ENCODE measurements at regions not wholly inside any gene's neighbourhood (a gene's known extent, or its start where the extent isn't known, plus 50 kb on each side); places are given as distances from the start of the nearest gene placed in this dataset.

DNA sequence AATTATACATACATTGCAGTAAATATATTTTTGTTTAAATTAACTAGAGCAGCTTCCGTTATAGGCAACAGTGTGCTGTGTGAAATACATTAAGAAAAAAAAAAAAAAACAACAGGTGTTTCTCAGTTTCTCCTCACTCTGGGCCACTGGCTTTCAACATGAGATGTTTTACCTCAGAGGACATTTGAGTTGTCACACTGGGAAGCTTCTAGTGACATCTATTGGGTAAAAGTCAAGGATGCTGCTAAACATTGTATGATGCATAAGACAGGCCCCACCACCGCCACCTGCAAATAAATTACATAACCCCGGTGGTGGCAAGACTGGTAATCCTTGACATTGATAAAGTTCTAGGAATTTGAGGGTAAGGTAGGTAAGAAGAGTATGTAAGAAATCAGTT, 1512.2 kb downstream of the C4orf33 start:
- Histone ChIP-seq H4K20me1 (ENCODE audit: insufficient read depth, low read length) (no peaks in the 10 kb centered on the region), H3K79me2 (ENCODE audit: low read length) (no peaks in the 10 kb centered on the region), H3K4me2 (ENCODE audit: low read length) (no peak overlapping the region), H3K4me1 (ENCODE audit: low read length) (no peaks in the 10 kb centered on the region), H2AFZ (ENCODE audit: low read depth, low read length) (no peak overlapping the region), H3K9me3 (ENCODE audit: insufficient read depth, low read length) (no peaks in the 10 kb centered on the region), H3K36me3 (replicated peaks; ENCODE audit: low read depth, low read length) (no peaks in the 10 kb centered on the region), H3K27me3 (ENCODE audit: low read depth, low read length) (no peaks in the 10 kb centered on the region), H3K27ac (ENCODE audit: low read length) (no peak overlapping the region), H3K9ac (ENCODE audit: low read length) (no peak overlapping the region), H3K4me3 (ENCODE audit: low read length) (no peak overlapping the region)
- no peak for TF ChIP-seq EZH2phosphoT487 (IDR thresholded peaks at IDR 0.05; ENCODE audit: low read depth)
- TF ChIP-seq, protein P1, sequence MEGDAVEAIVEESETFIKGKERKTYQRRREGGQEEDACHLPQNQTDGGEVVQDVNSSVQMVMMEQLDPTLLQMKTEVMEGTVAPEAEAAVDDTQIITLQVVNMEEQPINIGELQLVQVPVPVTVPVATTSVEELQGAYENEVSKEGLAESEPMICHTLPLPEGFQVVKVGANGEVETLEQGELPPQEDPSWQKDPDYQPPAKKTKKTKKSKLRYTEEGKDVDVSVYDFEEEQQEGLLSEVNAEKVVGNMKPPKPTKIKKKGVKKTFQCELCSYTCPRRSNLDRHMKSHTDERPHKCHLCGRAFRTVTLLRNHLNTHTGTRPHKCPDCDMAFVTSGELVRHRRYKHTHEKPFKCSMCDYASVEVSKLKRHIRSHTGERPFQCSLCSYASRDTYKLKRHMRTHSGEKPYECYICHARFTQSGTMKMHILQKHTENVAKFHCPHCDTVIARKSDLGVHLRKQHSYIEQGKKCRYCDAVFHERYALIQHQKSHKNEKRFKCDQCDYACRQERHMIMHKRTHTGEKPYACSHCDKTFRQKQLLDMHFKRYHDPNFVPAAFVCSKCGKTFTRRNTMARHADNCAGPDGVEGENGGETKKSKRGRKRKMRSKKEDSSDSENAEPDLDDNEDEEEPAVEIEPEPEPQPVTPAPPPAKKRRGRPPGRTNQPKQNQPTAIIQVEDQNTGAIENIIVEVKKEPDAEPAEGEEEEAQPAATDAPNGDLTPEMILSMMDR (IDR thresholded peaks at IDR 0.05; ENCODE audit: low read depth, low read length), result peak; percentile 24

DNA sequence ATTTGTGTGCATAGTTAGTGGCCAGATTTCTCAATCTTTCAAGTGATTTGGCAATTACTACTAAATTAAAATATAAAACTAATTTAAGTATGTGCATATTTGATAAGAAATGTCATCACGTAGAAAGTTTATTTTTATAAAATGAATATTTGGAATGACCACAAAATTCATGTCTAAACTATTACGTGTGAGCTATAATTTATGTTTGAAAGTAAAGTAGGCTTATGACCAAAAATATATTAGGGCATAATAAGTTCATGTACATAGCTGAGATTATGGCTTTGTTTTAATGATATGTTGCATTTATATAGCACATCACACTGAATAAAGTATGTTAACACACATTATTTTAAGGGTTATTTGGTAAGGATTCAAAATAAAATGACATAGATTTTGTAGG, 1532.6 kb downstream of the C4orf33 start:
- TF ChIP-seq, protein P1 (IDR thresholded peaks at IDR 0.05; ENCODE audit: low read depth, low read length), result no peak
- TF ChIP-seq EZH2phosphoT487 (IDR thresholded peaks at IDR 0.05; ENCODE audit: low read depth), result no peak
- H4K20me1 ChIP-seq (ENCODE audit: insufficient read depth, low read length), result no peaks in the 10 kb centered on the region
- H3K9me3 ChIP-seq (ENCODE audit: insufficient read depth, low read length), result no peaks in the 10 kb centered on the region

DNA sequence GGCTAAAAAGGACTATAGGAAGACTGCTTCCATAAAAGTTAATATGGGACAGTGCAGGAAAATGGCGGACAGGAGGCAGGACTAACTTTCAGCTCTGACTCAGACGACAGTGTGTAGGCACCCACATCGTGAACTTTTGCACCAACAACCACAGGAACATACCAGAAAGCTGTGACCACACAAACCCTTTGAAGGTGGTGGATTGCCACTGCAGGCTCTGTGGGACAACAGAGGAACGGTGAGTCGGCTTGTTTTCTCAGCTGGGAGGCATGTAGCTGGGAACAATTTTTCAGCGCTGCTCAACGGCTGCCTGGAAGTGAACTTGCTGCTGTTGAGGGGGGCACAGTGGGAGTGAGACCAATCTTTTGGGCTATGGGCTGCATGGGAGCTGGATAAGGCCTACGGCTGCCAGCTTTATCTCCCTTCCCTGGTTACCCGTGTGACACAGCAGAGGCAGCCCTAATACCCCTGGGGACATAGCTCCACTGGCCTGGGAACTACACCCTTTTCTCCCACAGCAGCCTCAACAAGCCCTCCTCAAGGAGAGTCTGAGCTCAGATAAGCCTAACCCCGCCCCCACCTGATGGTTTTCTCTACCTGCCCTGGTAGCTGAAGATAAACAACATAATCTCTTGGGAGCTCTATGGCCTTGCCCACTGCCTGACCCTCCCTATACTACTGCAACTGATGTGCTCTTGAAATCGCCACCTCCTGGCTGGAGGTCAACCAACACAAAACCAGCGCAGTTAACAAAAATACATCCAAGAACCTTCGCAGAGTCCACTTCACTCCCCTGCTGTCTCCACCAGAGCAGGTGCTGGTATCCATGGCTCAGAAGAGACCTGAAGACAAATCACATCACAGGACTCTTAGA, 1537.0 kb downstream of the C4orf33 start:
- H3K4me3 ChIP-seq (ENCODE audit: low read length), result no peak overlapping the region
- H3K4me2 ChIP-seq (ENCODE audit: low read length), result no peak overlapping the region
- H3K79me2 ChIP-seq (ENCODE audit: low read length), result no peaks in the 10 kb centered on the region
- no peaks in the 10 kb centered on the region for H3K9me3 ChIP-seq (ENCODE audit: insufficient read depth, low read length)
- H3K36me3 ChIP-seq (replicated peaks; ENCODE audit: low read depth, low read length), result no peaks in the 10 kb centered on the region
- H3K4me1 ChIP-seq (ENCODE audit: low read length), result no peaks in the 10 kb centered on the region
- H2AFZ ChIP-seq (ENCODE audit: low read depth, low read length), result no peak overlapping the region
- H4K20me1 ChIP-seq (ENCODE audit: insufficient read depth, low read length), result no peaks in the 10 kb centered on the region
- H3K9ac ChIP-seq (ENCODE audit: low read length), result no peak overlapping the region
- H3K27ac ChIP-seq (ENCODE audit: low read length), result no peak overlapping the region
- no peaks in the 10 kb centered on the region for H3K27me3 ChIP-seq (ENCODE audit: low read depth, low read length)
- TF ChIP-seq, protein P1 (IDR thresholded peaks at IDR 0.05; ENCODE audit: low read depth, low read length), result no peak
- TF ChIP-seq EZH2phosphoT487 (IDR thresholded peaks at IDR 0.05; ENCODE audit: low read depth), result no peak

More for the DNA sequence above, 1532.6 kb downstream of the C4orf33 start:
- Histone ChIP-seq H3K4me3 (ENCODE audit: low read length) (no peak overlapping the region), H3K79me2 (ENCODE audit: low read length) (no peaks in the 10 kb centered on the region), H3K27me3 (ENCODE audit: low read depth, low read length) (no peaks in the 10 kb centered on the region), H3K27ac (ENCODE audit: low read length) (no peak overlapping the region), H3K9ac (ENCODE audit: low read length) (no peak overlapping the region), H3K4me1 (ENCODE audit: low read length) (no peaks in the 10 kb centered on the region), H3K36me3 (replicated peaks; ENCODE audit: low read depth, low read length) (no peaks in the 10 kb centered on the region), H3K4me2 (ENCODE audit: low read length) (no peak overlapping the region), H2AFZ (ENCODE audit: low read depth, low read length) (no peak overlapping the region)

DNA sequence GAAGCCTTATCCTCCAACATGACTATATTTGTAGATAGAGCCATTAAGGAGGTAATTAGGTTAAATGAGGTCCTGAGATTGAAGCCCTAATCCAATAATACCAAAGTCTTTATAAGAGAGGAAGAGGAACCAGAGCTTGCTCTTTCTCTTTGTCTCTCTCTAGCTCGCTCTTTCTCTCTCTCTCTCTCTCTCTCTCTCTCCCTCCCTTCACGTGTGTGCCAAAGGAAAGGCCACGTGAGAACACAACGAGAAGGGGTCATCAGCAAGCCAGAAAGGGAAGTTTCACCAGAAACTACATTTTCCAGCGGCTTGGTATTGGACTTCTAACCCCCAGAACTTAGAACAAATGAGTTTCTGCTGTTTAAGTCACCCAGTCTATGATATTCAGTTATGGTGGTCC, 1540.5 kb downstream of the C4orf33 start:
- H3K4me1 ChIP-seq (ENCODE audit: low read length), result no peaks in the 10 kb centered on the region
- no peaks in the 10 kb centered on the region for H3K9me3 ChIP-seq (ENCODE audit: insufficient read depth, low read length)
- H3K9ac ChIP-seq (ENCODE audit: low read length), result no peak overlapping the region
- peak overlapping the region; percentile 59; the same call in 1 of the 2 replicates for H2AFZ ChIP-seq (ENCODE audit: low read depth, low read length)
- no peaks in the 10 kb centered on the region for H4K20me1 ChIP-seq (ENCODE audit: insufficient read depth, low read length)
- H3K27ac ChIP-seq (ENCODE audit: low read length), result no peak overlapping the region
- TF ChIP-seq EZH2phosphoT487 (IDR thresholded peaks at IDR 0.05; ENCODE audit: low read depth), result no peak
- TF ChIP-seq, protein P1 (IDR thresholded peaks at IDR 0.05; ENCODE audit: low read depth, low read length), result no peak
- H3K4me2 ChIP-seq (ENCODE audit: low read length), result no peak overlapping the region
- no peaks in the 10 kb centered on the region for H3K27me3 ChIP-seq (ENCODE audit: low read depth, low read length)
- no peaks in the 10 kb centered on the region for H3K79me2 ChIP-seq (ENCODE audit: low read length)
- H3K36me3 ChIP-seq (replicated peaks; ENCODE audit: low read depth, low read length), result no peaks in the 10 kb centered on the region
- no peak overlapping the region for H3K4me3 ChIP-seq (ENCODE audit: low read length)

Measured in OCI-LY3 (cell line).